GM21737 (cell line): ENCODE measurements at regions not wholly inside any gene's neighbourhood (a gene's known extent, or its start where the extent isn't known, plus 50 kb on each side); places are given as distances from the start of the nearest gene placed in this dataset.
"Not testable (repeated sequence)": the region's sequence is repeated elsewhere in the genome, so short reads cannot be mapped to it uniquely, and the experiment has no call there.

Source experiments
- ATAC-seq: cut with Tn5 transposase; IDR thresholded peaks from one replicate; pipeline ENCODE4 v1.9.1; 2021; ENCODE audit warnings: mild to moderate bottlenecking, moderate library complexity; ENCODE audit not compliant: unreplicated experiment

GRCh38 chr7:98727146-98727709 is 110.1 kb downstream of the NPTX2 start:
- no peak for ATAC-seq

- ATAC-seq = no peak
These were observed 111.5 kb downstream of the NPTX2 start for GRCh38 chr7:98728555-98728954.

GRCh38 chr7:98729121-98729520 is 112.0 kb downstream of the NPTX2 start:
- no peak for ATAC-seq

- no peak for ATAC-seq
These were observed 113.2 kb downstream of the NPTX2 start for GRCh38 chr7:98730326-98730725.

- ATAC-seq = no peak
These were observed 114.6 kb downstream of the NPTX2 start for GRCh38 chr7:98731651-98732050.

- ATAC-seq = no peak
These were observed 116.0 kb downstream of the NPTX2 start for GRCh38 chr7:98733036-98733435.

- no peak for ATAC-seq
These were observed 118.7 kb downstream of the NPTX2 start for GRCh38 chr7:98735801-98736200.

GRCh38 chr7:98736461-98736860 is 119.4 kb downstream of the NPTX2 start:
- not testable (repeated sequence) for ATAC-seq

- no peak for ATAC-seq
These were observed 120.1 kb downstream of the NPTX2 start for GRCh38 chr7:98737176-98737575.

GRCh38 chr7:98740643-98741042 is 123.6 kb downstream of the NPTX2 start:
- ATAC-seq = no peak

- no peak for ATAC-seq
These were observed 124.0 kb downstream of the TMEM130 start for GRCh38 chr7:98745722-98746318.

- no peak for ATAC-seq
These were observed 121.7 kb downstream of the TMEM130 start for GRCh38 chr7:98748090-98748489.

- no peak for ATAC-seq
These were observed 116.6 kb downstream of the TMEM130 start for GRCh38 chr7:98753176-98753575.

GRCh38 chr7:98753989-98754479 is 115.8 kb downstream of the TMEM130 start:
- no peak for ATAC-seq

GRCh38 chr7:98755138-98755898 is 114.5 kb downstream of the TMEM130 start:
- ATAC-seq = no peak

- ATAC-seq = no peak
These were observed 111.7 kb downstream of the TMEM130 start for GRCh38 chr7:98758157-98758556.

GRCh38 chr7:98760201-98760651 is 109.6 kb downstream of the TMEM130 start:
- no peak for ATAC-seq

GRCh38 chr7:98761225-98761624 is 108.6 kb downstream of the TMEM130 start:
- no peak for ATAC-seq

- ATAC-seq = no peak
These were observed 107.2 kb downstream of the TMEM130 start for GRCh38 chr7:98762620-98763019.

GRCh38 chr7:98763441-98763840 is 106.4 kb downstream of the TMEM130 start:
- ATAC-seq = no peak

GRCh38 chr7:98764946-98765345 is 104.9 kb downstream of the TMEM130 start:
- ATAC-seq = no peak

GRCh38 chr7:98770085-98770484 is 99.7 kb downstream of the TMEM130 start:
- ATAC-seq = not testable (repeated sequence)
